ENCODE measurements at regions not wholly inside any gene's neighbourhood (a gene's known extent, or its start where the extent isn't known, plus 50 kb on each side); places are given as distances from the start of the nearest gene placed in this dataset.

DNA sequence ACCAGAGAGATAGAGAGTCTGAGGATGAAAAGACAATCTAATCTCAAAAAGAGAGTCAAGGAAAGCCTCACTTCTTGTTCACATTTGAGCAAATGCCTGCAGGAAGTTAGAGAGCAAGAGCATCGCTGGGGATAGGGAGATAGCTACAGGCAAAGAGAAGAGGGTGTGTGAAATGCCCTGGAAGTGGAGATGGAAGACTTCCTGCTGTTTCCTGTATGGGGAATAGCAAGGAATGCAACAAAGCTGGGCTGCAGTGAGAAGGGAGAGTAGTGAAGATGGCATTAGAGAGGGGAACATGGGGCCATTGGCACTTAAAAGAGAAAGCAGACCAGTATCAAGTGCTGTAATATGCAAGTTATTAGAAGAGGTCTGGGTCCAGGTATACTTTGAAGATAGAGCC is 488.6 kb downstream of the METTL4 start:
- no peak for DNase-seq

DNA sequence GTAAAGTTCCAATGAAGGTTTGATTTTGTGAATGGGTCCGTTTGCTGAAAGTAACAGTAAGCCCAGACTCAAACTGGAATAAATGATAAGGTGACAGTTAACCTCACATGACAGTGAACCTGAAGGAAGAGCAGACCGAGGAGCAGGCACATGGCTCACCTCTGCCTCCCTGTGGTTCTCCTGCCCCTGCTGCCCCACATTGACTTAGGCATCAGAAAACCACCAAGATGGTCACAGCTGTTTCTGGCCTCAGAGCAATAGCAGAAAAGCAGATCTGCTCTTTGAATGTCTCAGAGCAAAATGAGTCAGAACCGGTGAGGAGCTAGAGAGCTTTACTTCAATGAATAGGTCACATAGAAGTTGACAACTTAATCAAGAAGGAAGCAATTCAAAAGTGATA is 487.6 kb downstream of the METTL4 start:
- DNase-seq, result no peak

DNA sequence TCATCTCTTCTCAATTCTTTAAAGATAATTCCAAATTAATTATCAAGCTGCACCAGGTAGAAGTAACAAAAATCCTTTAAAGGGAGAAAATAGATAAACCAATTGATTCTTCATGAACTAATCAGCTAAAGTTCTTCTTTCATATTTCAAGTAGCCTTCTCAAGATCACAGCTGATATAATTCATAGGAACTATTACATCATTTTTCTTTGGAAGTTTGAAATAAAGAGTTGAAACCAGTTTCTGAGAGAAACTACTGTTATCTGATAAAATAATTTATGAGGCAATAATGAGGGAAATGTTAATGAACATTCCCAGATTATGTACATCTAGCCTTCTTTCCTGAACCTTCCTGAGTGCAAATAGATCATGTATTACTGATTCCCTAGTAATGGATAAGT is 484.9 kb downstream of the METTL4 start:
- no peak for DNase-seq

DNA sequence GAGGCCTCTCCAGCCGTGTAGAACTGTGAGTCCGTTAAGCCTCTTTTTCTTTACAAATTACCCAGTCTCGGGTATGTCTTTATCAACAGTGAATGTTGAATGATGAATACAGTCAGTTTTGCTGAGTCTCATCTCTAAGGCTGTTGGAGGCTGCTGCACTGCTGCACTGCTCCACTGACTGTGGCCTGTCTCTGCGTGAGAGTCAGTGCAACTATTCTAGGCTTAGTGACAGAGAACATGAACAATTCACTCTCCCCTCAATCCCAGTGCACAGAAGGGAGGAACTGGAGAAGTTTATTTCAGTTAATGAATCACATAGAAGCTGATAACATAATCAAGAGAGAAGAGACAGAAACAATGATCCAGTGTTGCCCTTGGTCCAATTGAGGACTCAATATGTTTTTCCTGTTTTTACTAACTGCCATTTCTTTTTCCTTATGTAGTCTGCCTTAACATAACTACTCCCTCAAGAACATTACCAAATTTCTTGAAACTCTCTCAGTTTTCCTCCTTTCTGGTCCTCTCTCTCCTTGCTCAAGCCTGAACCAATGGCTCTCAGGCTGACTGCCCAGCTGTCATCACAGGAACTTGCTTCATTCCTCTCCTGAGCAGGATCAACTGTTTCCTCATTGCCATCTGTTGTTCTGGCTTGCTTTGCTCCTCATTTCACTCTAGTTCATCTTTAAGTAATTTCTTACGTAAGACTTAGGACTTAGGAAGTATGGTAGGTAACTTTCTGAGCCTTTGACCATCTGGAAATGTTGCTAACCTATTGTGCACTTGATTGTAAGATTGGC is 483.2 kb downstream of the METTL4 start:
- no peak for DNase-seq

DNA sequence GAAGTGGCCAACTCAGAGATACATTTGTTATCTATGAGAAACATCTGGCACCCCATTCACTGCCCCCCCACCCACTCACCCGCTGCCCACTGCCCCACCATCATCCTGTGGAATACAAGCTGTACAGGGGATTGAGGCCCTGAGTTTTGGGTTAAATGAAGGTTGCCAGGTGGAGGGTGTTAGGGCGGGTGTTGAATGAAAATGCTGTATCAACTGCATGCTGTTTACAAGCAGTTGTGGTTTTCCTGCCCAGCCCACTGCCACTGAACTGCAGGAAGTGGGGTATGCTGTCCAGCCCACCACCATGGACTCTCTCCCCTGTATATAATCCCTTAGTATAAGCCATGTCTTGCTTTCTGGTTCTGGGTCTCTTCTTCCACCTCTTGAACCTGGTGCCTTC is 481.9 kb downstream of the METTL4 start:
- no peak for DNase-seq

DNA sequence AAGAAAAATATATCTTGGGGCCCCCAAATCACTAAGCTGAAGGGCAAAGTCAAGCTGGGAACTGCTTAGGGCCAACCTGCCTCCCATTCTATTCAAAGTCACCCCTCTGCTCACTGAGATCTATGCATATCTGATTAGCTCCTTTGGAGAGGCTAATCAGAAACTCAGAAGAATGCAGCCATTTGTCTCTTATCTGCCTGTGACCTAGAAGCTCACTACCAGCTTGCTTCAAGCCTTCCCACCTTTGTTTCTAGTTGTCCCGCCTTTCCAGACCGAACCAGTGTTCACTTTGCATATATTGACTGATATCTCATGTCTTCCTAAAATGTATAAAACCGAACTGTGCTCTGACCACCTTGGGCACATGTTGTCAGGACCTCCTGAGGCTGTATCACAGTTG is 479.4 kb downstream of the METTL4 start:
- DNase-seq, result no peak

DNA sequence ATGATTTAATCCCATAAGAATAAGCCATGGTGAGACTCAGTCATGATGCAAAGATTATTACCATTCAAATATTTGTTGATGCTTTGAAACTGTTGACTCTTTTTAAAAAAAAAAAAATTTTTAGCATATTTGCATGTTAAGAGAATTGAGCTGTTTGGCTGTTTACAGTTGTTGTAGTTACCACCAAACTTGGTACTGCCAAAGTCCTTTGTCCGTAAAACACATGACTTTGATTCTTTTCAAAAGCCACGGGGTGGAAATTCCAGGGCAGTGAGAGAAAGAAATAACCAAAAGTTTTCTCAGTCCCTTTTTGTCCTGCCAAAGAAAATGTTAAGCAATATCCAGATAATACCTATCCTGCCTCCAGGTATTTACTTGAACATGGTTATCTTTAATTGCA is 474.8 kb downstream of the METTL4 start:
- no peak for DNase-seq

DNA sequence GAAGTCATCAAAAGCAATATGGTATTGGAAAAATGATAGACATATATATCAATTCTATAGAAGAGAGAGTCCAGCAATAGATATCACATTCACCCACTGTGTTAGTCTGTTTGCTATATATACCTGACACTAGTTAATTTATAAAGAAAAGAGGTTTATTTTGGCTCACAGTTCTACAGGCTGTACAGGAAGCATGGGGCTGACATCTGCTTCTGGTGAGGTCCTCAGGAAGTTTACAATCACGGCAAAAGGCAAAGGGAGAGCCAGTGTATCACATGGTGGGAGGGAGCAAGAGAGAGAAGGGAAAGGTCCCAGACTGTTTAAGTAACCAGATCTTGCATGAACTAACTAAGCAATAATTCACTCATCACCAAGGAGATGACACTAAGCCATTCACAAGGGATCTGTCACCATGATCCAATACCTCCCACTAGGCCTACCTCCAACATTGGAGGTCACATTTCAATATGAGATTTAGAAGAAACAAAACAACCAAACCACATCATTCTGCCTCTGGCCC is 470.6 kb downstream of the METTL4 start:
- DNase-seq, result no peak

DNA sequence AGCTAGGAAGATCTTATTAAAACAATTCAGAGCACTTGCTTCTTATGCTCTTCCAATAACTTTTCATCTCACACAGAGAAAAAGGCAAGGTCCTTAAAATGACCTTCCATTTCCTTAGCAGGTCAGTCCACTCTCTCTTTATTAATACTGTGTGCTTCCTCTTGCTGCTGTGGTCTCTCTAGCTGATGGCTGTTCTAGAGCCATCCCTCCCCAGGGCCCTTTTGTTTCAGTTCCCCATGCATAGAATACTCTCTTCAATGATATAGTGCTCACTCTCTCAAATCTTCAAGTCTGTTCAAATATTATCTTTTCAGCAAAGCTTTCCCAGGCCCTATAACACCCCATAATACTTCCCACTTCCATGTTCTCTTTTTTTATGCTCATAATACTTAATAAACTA is 469.3 kb downstream of the METTL4 start:
- DNase-seq, result no peak

DNA sequence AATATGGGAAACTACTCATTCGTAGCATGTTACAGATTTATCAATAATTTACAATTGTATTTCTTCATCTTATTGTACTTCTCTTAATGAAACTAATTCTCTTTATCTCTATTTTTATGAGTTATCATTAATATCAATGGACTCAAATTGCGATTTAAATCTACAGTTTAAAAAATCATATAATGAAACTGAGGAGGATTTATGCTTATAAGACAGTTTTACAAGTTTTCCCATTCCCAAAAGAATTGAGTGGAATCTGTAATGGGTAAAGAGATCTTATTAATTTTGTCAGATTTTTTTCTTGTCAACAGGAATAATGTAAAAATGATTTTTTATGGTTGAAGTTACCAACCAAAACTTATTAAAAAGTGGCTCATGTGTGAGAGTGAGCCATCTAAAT is 468.0 kb downstream of the METTL4 start:
- DNase-seq, result no peak

DNA sequence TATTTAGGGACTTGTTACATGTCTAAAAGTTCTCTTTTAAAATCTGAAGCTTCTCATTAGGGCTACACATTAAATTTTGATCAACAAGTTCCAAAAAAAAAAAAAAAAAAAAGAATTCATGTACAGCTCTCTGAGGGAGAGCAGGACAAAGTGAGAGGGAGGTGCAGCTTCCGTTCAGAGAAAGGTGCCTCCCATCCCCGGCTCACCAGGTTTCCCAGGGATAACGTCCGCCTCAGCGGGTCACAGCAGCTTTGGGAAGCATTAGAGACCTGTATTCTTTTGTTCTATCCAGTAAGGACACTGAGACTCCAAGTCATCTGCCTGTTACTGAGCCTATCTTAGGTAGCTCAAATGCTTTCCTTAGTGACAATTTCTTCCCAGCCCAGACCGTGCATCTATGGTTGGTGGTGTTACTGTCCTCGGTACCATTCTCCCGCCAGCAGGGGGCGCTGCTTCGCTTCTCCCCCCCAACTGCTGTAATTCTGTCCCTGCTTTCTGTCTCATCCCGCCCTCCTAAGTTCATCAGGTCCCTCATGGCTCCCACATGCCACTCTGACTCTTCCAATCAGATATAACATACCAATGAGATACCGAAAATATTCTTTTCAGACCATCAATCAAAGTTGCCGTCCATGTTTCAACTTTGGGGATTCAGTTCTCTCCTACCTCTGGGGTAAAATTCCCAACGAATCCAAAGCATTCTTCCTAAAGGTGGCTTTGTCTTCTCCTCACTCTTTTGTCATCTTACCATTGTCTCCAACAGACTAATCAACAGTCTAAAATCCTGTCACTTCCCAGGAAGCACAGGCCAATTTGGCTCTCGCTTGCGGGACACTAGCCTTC is 466.5 kb downstream of the METTL4 start:
- DNase-seq, result peak in 1 of 2 experiments; percentile 41

DNA sequence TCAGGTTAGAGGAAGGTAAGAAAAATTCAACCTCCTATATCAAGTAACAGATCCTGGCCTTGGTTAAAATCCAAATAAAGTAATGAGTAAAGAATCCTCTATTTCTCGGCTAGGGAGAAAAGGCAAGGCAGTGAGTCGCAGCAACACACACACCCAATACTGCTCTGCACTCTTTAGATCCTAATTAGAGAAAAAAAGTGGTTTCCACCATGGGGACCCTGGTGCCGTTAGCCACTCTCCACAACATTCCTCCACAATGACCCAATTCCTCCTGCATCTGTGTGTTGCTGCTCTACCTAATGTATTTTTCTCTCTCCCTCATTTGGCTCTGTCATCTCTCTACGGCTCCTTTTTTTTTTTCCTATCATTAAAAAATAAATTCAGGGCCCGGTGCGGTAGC is 462.7 kb downstream of the METTL4 start:
- no peak for DNase-seq

DNA sequence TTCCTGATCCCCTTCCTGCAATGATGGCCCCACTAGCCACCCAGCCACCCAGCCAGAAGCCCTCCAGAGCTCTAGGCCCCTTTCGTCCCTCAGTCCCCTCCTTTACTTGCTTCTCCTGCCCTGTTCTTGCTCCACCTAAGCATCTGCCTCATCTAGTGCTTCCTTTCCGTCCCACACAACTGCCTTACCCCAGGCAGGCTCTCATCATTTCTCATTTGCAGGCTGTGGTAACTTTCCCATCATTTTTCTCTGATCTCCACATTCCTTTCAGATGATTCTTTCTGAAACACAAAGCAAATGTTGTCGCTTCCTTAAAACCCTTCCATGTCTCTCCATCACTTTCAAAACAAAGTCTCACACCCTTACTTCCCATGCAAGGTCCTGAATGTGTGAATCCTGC is 459.8 kb downstream of the METTL4 start:
- DNase-seq, result no peak

DNA sequence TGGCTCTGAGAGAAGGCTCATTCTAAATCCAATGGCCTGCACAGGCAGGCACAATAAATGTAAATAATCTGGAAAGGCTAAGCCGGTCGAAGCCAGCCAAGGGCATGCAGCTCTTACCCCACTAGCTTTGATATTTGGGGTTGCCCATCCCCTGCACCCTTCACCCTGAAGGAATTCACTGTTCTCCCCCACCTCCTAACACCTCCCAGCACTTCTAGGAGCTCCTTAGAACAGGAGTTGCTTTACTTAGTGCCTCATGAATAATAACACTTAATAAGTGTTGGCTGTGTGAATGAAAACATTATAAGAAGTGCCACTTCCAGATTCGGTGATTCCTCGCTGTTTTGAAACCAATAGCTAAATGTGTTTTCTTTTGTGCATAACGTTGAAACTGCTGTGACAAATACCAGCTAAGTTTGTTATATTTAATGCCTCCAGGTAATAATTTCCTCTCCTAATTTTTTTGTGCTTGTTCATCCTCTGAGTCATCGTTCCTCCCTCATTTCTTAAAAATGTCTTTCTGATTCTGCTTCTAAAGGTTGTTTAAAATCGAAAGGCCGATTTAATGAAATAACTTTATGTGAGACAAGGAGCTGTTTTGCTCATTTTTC is 458.8 kb downstream of the METTL4 start:
- no peak for DNase-seq

DNA sequence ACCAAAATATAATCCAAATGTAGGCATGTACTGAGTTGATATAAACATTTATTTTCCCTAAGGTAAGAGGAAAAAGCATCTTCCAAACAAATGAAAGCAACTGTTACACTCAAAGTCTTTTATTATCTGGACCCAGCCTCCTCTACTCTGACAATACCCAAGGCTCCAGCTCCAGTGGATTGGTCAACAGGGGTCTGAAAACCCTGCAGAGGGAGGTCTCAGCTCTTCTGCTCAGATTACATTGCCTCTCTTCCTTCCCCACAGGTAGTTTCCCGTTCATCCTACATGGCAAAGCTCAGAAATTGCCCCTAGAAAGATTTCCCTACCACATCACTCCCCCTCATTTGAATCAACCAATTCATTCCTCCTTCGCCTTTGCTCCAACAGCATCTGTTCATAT is 457.0 kb downstream of the METTL4 start:
- DNase-seq, result no peak

DNA sequence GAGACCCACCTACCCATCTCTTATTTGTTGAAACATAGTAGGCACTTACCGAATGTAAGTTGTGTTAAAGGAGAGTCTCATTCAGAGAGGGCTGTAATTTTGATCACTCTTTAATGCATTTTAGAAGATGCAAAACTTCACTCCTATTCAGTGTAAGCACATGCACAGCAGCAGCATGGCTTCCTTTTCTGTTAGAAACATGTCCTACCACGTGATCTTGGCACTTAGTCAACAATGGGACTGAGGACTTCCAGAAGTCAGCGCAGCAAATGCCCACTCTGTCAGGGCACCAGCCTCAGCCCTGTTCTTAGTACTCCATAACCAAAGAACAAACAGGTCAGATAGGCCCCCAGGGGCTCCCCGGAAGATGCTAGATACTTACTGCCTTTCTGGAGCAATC is 456.5 kb downstream of the METTL4 start:
- no peak for DNase-seq

DNA sequence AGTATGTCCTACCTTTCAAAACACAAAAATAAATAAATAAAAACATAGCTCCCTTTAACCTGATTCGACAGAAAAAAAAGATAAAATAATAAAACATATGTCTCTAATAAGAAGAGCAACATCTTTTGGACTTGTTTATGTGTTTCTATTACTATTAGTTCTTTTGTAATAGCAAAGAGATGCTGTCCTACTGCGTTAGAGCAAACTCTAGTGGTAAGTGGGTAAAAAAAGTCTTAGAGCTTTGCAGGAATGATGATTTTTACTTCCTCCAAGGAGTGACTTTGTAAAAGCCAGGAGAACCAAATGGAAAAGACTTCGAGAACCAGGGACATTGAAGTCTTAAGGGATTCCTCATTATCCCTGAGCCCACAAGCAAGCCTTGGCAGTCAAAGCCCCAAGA is 450.1 kb downstream of the METTL4 start:
- no peak for DNase-seq

DNA sequence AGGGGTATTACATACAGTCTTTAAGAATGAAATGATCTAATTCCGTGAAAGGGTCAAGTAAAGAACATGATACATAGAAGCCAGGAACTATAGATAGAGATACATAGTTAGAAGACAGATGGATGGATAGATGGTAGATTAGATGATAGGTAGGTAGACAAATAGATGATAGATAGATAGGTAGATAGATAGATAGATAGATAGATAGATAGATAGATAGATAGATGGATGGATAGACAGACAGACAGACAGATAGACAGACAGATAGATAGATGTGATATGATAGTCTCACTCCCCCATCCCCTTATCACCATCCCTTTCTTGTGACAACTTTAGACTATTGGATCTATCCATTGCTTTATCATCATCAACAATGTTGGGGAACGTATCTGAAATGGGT is 448.2 kb downstream of the METTL4 start:
- no peak for DNase-seq

DNA sequence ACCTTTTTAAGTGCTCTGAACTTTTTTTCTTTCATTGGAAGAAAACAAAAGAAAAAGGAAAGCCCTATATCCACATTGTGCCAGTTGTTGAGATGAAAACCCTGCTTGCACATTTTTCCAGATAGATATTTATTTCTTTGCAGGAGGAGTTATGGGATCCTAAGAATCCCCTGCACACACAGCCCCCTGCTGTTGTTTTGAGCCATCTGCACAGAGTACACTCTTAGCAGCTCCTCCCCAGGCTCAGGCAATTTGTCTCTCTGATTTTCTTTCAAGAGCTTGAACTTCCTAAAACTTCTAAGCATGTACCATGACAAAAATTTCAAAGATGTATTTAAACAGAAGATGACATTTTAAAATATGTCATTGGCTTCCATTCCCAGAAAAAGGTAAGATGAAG is 436.9 kb downstream of the METTL4 start:
- DNase-seq, result no peak

DNA sequence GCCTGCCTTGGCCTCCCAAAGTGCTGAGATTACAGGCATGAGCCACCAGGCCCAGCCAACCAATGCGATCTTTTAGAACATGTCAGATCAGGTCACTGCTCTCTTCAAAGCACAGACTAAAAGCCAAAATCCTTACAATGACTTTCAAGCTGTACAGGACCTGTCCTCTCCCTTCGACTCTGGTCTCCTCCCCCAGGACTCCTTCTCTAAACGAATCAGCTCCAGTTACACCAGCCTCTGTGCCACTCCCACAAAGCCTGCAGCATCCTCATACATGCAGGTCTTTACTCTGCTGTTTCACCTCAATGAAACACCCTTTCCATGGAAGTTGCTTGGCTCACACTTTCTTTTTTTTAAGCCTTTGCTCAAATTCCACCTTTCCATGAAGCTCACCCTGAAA is 436.0 kb downstream of the METTL4 start:
- DNase-seq, result no peak

DNA sequence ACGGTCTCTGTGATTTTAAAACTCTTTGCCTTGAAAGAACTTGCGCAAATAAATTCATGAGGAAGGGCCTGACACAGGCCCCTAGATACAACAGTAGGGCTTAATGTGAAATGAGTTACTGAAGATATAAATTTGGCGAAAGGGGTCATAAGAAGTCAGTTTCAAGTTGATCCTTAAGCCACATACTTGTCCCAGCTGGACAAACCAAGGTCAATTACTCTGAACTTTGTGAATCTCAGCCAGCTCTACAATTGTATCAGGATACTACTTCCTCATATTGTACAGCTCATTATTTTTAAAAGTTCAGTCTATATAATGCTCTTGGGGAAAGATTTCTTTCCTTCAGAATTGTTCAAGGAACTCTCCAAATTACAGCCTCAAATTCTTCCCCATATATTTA is 432.8 kb downstream of the METTL4 start:
- DNase-seq, result no peak

DNA sequence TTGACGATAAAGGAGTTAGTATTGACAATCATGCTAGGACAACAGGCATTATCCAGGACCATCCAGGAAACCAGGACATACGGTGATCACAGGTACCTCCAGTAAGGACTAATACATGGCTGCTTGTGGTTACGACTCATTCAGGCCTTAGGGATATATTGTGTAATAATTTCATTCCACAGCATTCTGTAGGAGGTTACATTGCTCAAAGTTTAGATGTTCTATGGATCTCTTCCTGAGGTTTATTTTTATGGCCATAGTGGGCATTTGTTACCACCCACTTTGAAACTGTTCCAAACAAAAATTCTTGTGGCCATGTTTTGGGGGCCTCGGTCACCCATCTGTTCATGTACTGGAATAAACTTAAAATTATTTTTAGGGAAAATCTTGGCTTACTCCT is 431.6 kb downstream of the METTL4 start:
- no peak for DNase-seq

DNA sequence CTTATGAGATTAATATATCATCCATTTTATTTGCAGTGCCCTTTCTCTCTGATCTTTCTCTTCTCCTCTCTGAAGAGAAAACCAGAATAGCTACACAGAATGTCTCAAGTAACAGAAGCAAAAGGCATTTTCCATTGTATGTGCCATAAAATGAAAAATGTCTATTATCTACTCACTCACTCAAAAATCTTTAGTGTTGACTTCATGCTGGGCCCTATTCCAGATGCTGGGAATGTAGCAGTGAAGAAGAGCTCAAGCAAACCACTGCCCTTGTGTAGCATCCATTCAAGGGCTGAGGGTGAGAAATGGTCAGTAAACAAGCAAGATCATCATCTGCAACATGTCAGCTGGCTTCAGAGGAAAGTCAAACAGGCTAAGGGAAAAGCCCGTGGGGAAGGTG is 427.7 kb downstream of the METTL4 start:
- no peak for DNase-seq

DNA sequence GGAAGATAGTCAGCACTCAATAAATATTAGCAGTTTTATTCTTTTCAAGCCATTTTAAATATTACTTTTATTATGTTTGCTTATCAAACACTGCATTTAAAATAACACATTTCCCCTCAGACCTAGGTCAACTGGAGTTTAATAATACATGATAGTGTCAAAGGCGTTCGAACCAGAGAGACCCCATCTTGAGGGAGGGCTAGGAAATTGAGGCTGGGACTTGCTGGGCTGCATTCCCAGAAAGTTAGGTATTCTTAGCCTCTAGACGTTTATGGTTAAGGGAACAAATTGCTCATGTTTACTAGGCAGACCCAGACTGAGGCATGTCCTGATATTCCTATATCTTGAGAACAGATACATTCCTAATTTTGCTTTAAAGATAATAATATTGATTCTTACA is 426.5 kb downstream of the METTL4 start:
- DNase-seq, result no peak

Data from NCI-H526 (cell line).